ENCODE measurements at regions not wholly inside any gene's neighbourhood (a gene's known extent, or its start where the extent isn't known, plus 50 kb on each side); places are given as distances from the start of the nearest gene placed in this dataset.

- TF ChIP-seq CTCF (IDR thresholded peaks at IDR 0.05) (no peak), EZH2 (IDR thresholded peaks at IDR 0.05; ENCODE audit: borderline replicate concordance, insufficient read depth, low read depth, low read length, poor library complexity, severe bottlenecking) (no peak)
These were observed 322.2 kb downstream of the RDH14 start for GRCh38 chr2:18238209-18238608.

Measured in B cell (primary cell).